Memory B cell (primary cell): ENCODE measurements at regions not wholly inside any gene's neighbourhood (a gene's known extent, or its start where the extent isn't known, plus 50 kb on each side); places are given as distances from the start of the nearest gene placed in this dataset.

Experiments
- ATAC-seq: fragments of 150-1000 bp; cut with Tn5 transposase; 2 replicates; pipeline ENCODE4 v1.10.0; 2021; ENCODE audit warnings: low read depth, mild to moderate bottlenecking, moderate library complexity
- DNase-seq, 2 donors: peaks; one replicate each; pipeline ENCODE4 v3.0.0; 2022; ENCODE audit warnings: low spot score in 2 of 2
- H3K27ac Mint-ChIP-seq: one replicate; pipeline ENCODE4 v1.8.0; 2022; ENCODE audit warnings: mild to moderate bottlenecking, moderate library complexity, mixed read lengths
- H3K27me3 Mint-ChIP-seq: one replicate; pipeline ENCODE4 v1.8.0; 2022; ENCODE audit warnings: mixed read lengths
- H3K36me3 Mint-ChIP-seq: one replicate; pipeline ENCODE4 v1.8.0; 2022; ENCODE audit warnings: mild to moderate bottlenecking, mixed read lengths
- H3K4me1 Mint-ChIP-seq: one replicate; pipeline ENCODE4 v1.8.0; 2022; ENCODE audit warnings: mixed read lengths
- H3K4me3 Mint-ChIP-seq: one replicate; pipeline ENCODE4 v1.8.0; 2022; ENCODE audit warnings: mild to moderate bottlenecking, moderate library complexity, mixed read lengths
- H3K9me3 Mint-ChIP-seq: one replicate; pipeline ENCODE4 v1.8.0; 2022; ENCODE audit warnings: mixed read lengths

DNA sequence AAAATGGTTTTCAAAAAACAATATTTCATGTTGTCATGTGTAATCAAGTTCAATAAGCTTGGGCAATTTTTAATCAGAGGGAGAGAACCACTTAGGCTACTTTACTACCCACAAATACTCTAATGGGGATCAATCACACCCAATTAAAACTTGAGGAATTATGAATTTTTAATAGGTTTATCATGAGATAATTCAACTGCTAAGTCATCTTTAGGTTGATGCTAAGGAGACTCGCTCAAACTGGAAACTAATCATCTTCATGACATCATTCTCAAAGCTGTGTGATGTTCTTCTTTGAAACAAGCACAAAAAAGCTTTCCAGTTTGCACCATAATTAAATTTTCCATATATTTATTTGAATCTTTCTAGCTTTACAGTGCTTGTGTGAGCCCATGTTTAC, 867.5 kb downstream of the MAT2B start:
- no peak for DNase-seq
- Mint-ChIP-seq H3K27ac (no peak overlapping the region), H3K27me3 (no peaks in the 10 kb centered on the region), H3K9me3 (no peaks in the 10 kb centered on the region), H3K4me1 (no peaks in the 10 kb centered on the region), H3K36me3 (no peaks in the 10 kb centered on the region), H3K4me3 (no peak overlapping the region)
- ATAC-seq, result no peak

- H3K4me3 Mint-ChIP-seq, result no peak overlapping the region
- H3K36me3 Mint-ChIP-seq, result no peaks in the 10 kb centered on the region
- no peak overlapping the region for H3K27ac Mint-ChIP-seq
- no peaks in the 10 kb centered on the region for H3K9me3 Mint-ChIP-seq
- DNase-seq, result no peak
- no peak for ATAC-seq
- no peaks in the 10 kb centered on the region for H3K27me3 Mint-ChIP-seq
- no peaks in the 10 kb centered on the region for H3K4me1 Mint-ChIP-seq
These were observed 868.5 kb downstream of the MAT2B start for GRCh38 chr5:164373876-164374275.

DNA sequence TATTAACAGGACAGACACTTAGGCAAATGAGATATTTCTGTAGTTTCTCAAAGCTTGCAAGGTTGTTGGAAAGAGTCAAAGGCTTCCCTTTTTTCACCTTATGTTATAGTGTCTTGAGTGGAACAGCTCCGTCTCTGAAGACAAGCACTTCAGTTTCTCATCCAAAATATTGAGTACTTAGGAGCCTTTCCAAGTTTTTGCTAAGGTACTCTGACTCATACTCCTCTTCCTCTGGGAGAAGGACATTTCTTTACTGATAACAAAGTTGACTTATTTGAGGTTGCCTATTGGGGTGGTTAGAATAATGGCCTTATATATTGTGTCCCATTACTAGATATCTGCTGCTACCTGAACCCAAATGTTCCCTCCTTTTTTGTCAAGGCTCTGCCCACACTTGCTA, 869.6 kb downstream of the MAT2B start:
- Mint-ChIP-seq H3K4me3 (no peak overlapping the region), H3K27me3 (no peaks in the 10 kb centered on the region), H3K9me3 (no peaks in the 10 kb centered on the region), H3K27ac (no peak overlapping the region), H3K4me1 (no peaks in the 10 kb centered on the region), H3K36me3 (no peaks in the 10 kb centered on the region)
- no peak for ATAC-seq
- no peak for DNase-seq

- no peak overlapping the region for H3K27ac Mint-ChIP-seq
- ATAC-seq (no peak), DNase-seq (no peak)
- H3K27me3 Mint-ChIP-seq, result no peaks in the 10 kb centered on the region
- no peak overlapping the region for H3K4me3 Mint-ChIP-seq
- H3K9me3 Mint-ChIP-seq, result no peaks in the 10 kb centered on the region
- H3K36me3 Mint-ChIP-seq, result no peaks in the 10 kb centered on the region
- no peaks in the 10 kb centered on the region for H3K4me1 Mint-ChIP-seq
These were observed 871.4 kb downstream of the MAT2B start for GRCh38 chr5:164376843-164377242.

- Mint-ChIP-seq H3K4me3 (no peak overlapping the region), H3K9me3 (peaks cover 4% of the 10 kb centered on the region), H3K4me1 (no peaks in the 10 kb centered on the region), H3K27me3 (no peaks in the 10 kb centered on the region), H3K27ac (no peak overlapping the region), H3K36me3 (no peaks in the 10 kb centered on the region)
- ATAC-seq, result no peak
- no peak for DNase-seq
These were observed 872.3 kb downstream of the MAT2B start for GRCh38 chr5:164377746-164378145.

DNA sequence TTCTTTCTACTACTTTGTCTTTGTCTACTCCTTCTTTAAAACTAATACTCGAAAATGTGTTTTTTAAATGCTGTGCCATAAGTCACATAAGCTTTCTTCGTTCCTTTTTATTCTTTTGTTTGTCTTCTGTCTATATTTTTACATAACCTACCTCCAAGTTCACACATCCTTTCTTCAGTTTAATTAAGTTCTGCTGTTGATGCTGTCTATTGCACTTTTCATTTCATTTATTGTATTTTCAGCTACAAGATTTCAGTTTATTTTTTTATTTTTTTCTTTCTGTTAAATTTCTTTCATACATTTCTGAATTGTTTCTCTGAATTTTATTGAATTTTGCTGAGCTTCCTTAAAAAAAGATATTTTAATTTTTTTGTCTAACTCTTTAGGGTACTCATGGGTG, 878.2 kb downstream of the MAT2B start:
- H3K27me3 Mint-ChIP-seq, result no peaks in the 10 kb centered on the region
- peaks cover 2% of the 10 kb centered on the region for H3K36me3 Mint-ChIP-seq
- ATAC-seq, result no peak
- no peaks in the 10 kb centered on the region for H3K4me1 Mint-ChIP-seq
- H3K27ac Mint-ChIP-seq, result no peak overlapping the region
- peaks cover 8% of the 10 kb centered on the region for H3K9me3 Mint-ChIP-seq
- no peak overlapping the region for H3K4me3 Mint-ChIP-seq
- DNase-seq, result no peak

DNA sequence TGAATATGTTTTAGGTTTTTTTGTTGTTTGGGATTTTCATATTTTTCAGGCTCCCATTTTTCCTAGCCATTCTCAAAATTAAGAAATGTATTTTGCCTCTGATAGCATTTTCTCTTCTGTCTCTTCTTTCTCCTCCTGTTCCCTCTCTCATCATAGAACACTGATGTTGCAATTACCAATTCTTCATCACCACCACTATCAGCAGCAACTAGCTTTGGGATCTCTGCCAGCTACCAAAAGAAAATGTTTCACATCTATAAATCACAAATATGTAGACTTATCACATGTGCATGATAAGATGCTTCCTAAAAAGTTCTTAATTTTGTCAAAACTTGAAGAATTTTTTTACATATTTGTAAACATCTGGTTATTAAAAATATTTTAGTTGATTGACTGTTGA, 887.1 kb downstream of the MAT2B start:
- DNase-seq (no peak), ATAC-seq (no peak)
- no peak overlapping the region for H3K27ac Mint-ChIP-seq
- H3K36me3 Mint-ChIP-seq, result no peaks in the 10 kb centered on the region
- H3K4me3 Mint-ChIP-seq, result no peak overlapping the region
- peaks cover 3% of the 10 kb centered on the region for H3K4me1 Mint-ChIP-seq
- peaks cover 2% of the 10 kb centered on the region for H3K27me3 Mint-ChIP-seq
- H3K9me3 Mint-ChIP-seq, result no peaks in the 10 kb centered on the region

GRCh38 chr5:164394686-164395194, 889.3 kb downstream of the MAT2B start:
- Mint-ChIP-seq H3K27me3 (peaks cover 2% of the 10 kb centered on the region), H3K4me3 (no peak overlapping the region), H3K9me3 (no peaks in the 10 kb centered on the region), H3K4me1 (peaks cover 3% of the 10 kb centered on the region), H3K36me3 (no peaks in the 10 kb centered on the region), H3K27ac (no peak overlapping the region)
- DNase-seq (no peak), ATAC-seq (no peak)

DNA sequence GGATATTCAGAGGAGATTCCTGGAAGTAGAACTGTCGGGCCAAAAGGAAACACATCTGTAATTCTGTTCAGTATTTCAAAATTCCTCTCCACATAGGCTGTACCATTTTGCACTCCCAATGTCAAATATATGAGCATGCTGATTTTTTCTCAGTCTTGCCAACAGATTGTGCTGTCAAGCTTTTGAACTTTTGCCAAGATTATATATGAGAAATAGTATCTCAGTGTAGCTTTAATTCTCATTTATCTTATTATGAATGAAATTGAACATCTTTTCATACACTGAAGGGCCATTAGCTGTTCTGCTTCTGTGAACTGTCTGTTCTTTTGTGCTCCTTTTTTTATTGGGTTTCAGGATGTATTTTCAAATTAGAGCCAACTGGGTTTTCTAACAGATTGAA, 907.1 kb downstream of the MAT2B start:
- Mint-ChIP-seq H3K27ac (no peak overlapping the region), H3K4me3 (no peak overlapping the region), H3K36me3 (no peaks in the 10 kb centered on the region), H3K27me3 (no peaks in the 10 kb centered on the region), H3K9me3 (no peaks in the 10 kb centered on the region), H3K4me1 (no peaks in the 10 kb centered on the region)
- DNase-seq (no peak), ATAC-seq (no peak)

DNA sequence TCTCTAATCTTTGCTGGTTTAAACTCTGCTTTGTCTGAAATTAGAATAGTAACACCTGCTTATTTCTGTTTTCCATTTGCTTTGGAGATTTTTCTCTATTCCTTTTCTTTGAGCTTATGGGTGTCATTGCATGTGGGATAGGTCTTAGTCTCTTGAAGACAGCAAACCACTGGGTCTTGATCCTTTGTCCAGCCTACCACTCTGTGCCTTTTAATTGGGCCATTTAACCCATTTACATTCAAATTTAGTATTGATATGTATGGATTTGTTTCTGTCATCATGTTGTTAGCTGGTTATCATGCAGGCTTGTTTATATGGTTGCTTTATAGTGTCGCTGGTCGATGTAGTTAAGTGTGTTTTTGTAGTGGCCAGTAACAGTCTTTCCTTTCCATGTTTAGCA, 914.7 kb downstream of the MAT2B start:
- Mint-ChIP-seq H3K27me3 (peaks cover 2% of the 10 kb centered on the region), H3K9me3 (peaks cover 13% of the 10 kb centered on the region), H3K27ac (no peak overlapping the region), H3K4me3 (no peak overlapping the region), H3K36me3 (peaks cover 2% of the 10 kb centered on the region), H3K4me1 (no peaks in the 10 kb centered on the region)
- no peak for ATAC-seq
- DNase-seq, result no peak

- DNase-seq (no peak), ATAC-seq (no peak)
- peaks cover 2% of the 10 kb centered on the region for H3K27me3 Mint-ChIP-seq
These were observed 917.0 kb downstream of the MAT2B start for GRCh38 chr5:164422400-164422799.

DNA sequence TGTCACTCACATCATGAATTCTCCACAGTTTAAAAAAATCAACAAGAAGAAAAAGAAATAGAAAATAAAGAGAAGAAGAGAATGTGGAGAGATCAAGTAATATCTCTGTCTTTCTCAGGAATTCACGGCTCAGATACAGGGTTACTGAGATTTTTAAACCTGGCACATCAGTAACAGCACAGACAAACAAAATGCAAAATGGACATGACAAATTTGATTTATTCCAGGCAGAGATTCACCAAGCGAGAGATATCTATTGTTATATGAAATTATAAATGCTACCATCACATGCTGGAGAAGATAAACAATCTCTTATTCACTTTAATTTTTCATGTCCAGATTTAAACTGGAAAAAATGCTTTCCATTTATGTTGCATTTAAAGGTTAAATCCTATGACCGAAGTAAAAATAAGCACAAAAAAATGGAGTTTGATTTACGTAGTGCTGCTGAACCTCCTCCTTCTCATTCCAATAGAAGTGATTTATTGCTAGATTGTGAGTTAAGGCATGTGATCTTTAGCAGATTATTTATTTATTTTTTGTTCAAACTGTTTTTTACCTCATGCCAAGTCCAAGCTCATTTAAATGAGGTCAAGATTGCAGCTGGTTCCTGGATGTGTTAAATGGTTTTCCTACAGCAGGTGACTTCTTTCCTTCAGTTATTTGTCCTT, 926.4 kb downstream of the MAT2B start:
- H3K27me3 Mint-ChIP-seq, result no peaks in the 10 kb centered on the region
- DNase-seq (no peak), ATAC-seq (no peak)
- no peak overlapping the region for H3K27ac Mint-ChIP-seq
- no peaks in the 10 kb centered on the region for H3K9me3 Mint-ChIP-seq
- no peaks in the 10 kb centered on the region for H3K36me3 Mint-ChIP-seq
- no peaks in the 10 kb centered on the region for H3K4me1 Mint-ChIP-seq
- no peak overlapping the region for H3K4me3 Mint-ChIP-seq

More at GRCh38 chr5:164422400-164422799, 917.0 kb downstream of the MAT2B start:
- Mint-ChIP-seq H3K4me1 (no peaks in the 10 kb centered on the region), H3K9me3 (peaks cover 14% of the 10 kb centered on the region), H3K27ac (no peak overlapping the region), H3K36me3 (peaks cover 2% of the 10 kb centered on the region), H3K4me3 (no peak overlapping the region)

DNA sequence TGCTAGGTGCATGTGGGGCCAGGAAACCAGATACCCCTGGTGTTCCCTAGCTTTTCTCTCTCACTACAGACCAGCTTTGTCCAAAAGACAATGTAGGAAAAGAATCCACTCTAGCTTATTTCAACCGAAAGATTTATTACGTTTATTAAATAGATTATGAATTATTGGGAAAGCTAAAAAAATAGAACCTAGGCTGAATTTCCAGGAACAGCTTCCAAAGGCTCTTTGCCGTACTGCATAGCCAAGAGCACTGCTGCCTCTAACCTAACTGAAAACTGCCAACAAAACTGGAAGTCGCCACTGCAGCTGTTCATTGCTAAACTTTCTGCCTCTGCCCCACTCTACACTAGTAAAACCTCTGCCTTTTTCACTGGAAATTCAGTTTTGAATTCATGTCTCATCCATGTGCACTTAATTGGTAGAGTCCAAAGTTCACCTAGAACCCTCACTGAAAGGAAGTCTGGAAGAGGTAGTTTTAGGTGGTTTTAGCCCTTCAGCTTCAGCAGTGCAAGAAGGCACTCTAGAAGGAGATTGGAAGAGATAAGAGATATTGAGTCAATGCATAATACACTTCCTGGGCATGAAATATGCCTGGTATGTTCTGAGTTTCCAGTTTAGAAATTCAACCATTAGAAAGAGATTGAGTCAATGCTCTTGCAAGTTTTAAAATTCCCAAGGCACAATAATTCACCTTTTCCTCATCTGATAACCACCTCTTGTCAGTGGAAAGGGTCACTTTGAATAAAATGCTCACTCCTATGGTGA, 927.9 kb downstream of the MAT2B start:
- DNase-seq (no peak), ATAC-seq (no peak)
- Mint-ChIP-seq H3K27ac (no peak overlapping the region), H3K4me1 (no peaks in the 10 kb centered on the region), H3K9me3 (peaks cover 2% of the 10 kb centered on the region), H3K36me3 (no peaks in the 10 kb centered on the region), H3K4me3 (no peak overlapping the region), H3K27me3 (no peaks in the 10 kb centered on the region)

GRCh38 chr5:164435576-164435975, 930.2 kb downstream of the MAT2B start:
- Mint-ChIP-seq H3K36me3 (no peaks in the 10 kb centered on the region), H3K27me3 (no peaks in the 10 kb centered on the region), H3K27ac (no peak overlapping the region), H3K9me3 (peaks cover 2% of the 10 kb centered on the region), H3K4me1 (no peaks in the 10 kb centered on the region), H3K4me3 (no peak overlapping the region)
- ATAC-seq (no peak), DNase-seq (no peak)

GRCh38 chr5:164439799-164440198, 934.4 kb downstream of the MAT2B start:
- ATAC-seq (no peak), DNase-seq (no peak)
- Mint-ChIP-seq H3K36me3 (no peaks in the 10 kb centered on the region), H3K27ac (no peak overlapping the region), H3K4me3 (no peak overlapping the region), H3K4me1 (no peaks in the 10 kb centered on the region), H3K9me3 (peaks cover 2% of the 10 kb centered on the region), H3K27me3 (no peaks in the 10 kb centered on the region)
